ENCODE measurements at regions not wholly inside any gene's neighbourhood (a gene's known extent, or its start where the extent isn't known, plus 50 kb on each side); places are given as distances from the start of the nearest gene placed in this dataset.
"Not testable (repeated sequence)": the region's sequence is repeated elsewhere in the genome, so short reads cannot be mapped to it uniquely, and the experiment has no call there.

DNA sequence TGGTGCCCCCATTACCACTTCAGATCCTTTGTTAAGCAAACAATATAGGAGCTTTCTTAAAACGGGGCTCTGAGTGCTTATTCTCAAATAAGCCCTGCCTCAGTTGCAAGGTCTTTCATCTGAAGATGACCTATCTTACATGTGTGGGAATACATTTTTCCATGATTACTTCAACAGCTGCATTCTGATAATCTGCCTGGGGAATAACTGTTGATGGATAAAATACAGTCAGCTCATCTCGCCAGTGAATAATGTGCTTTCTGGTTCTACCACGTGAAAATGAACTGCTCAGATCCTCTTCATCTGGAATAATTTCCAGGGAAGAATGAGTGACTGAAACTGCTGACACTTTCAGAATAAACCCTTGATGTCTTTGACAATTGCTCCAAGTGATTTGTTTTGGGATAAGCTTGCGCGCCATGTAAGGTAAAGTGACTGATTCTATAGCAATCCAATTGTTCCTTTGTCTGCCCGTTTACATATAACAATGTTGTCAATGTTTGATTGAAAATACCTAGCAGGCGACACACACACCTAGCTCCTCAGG, 161.3 kb downstream of the RTL9 start:
- Histone ChIP-seq H3K27me3 (no peaks in the 10 kb centered on the region), H3K4me3 (no peak overlapping the region), H3K9me3 (no peaks in the 10 kb centered on the region), H3K4me1 (no peaks in the 10 kb centered on the region), H3K36me3 (no peaks in the 10 kb centered on the region), H3K27ac (no peak overlapping the region)
- ATAC-seq (no peak), DNase-seq (no peak)
- in situ Hi-C loops (cut with MboI; ENCODE audit: low sequenced_read_pairs in 4 of 4): no loop called here
- no peak for TF ChIP-seq POLR2A (IDR thresholded peaks at IDR 0.05)
- TF ChIP-seq, protein P1, sequence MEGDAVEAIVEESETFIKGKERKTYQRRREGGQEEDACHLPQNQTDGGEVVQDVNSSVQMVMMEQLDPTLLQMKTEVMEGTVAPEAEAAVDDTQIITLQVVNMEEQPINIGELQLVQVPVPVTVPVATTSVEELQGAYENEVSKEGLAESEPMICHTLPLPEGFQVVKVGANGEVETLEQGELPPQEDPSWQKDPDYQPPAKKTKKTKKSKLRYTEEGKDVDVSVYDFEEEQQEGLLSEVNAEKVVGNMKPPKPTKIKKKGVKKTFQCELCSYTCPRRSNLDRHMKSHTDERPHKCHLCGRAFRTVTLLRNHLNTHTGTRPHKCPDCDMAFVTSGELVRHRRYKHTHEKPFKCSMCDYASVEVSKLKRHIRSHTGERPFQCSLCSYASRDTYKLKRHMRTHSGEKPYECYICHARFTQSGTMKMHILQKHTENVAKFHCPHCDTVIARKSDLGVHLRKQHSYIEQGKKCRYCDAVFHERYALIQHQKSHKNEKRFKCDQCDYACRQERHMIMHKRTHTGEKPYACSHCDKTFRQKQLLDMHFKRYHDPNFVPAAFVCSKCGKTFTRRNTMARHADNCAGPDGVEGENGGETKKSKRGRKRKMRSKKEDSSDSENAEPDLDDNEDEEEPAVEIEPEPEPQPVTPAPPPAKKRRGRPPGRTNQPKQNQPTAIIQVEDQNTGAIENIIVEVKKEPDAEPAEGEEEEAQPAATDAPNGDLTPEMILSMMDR (IDR thresholded peaks at IDR 0.05 in 4 of 5, conservative IDR thresholded peaks at IDR 0.05 in 1 of 5): no peak
- intact Hi-C loops (cut with DNase I; ENCODE audit: low total_unique reads): no loop called here

GRCh38 chrX:110520652-110521051, 162.0 kb downstream of the RTL9 start:
- ATAC-seq; H3K27ac ChIP-seq; H3K36me3 ChIP-seq; H3K4me1 ChIP-seq; H3K4me3 ChIP-seq; H3K27me3 ChIP-seq; in situ Hi-C loops (cut with MboI; ENCODE audit: low sequenced_read_pairs in 4 of 4); intact Hi-C loops (cut with DNase I; ENCODE audit: low total_unique reads); DNase-seq; H3K9me3 ChIP-seq: not testable (repeated sequence)

- no peak overlapping the region for H3K4me3 ChIP-seq
- H3K9me3 ChIP-seq: no peaks in the 10 kb centered on the region
- ATAC-seq (no peak), DNase-seq (no peak)
- H3K36me3 ChIP-seq: no peaks in the 10 kb centered on the region
- TF ChIP-seq, protein P1 (IDR thresholded peaks at IDR 0.05 in 4 of 5, conservative IDR thresholded peaks at IDR 0.05 in 1 of 5): no peak
- TF ChIP-seq POLR2A (IDR thresholded peaks at IDR 0.05): no peak
- no peaks in the 10 kb centered on the region for H3K27me3 ChIP-seq
- H3K27ac ChIP-seq: no peak overlapping the region
- intact Hi-C loops (cut with DNase I; ENCODE audit: low total_unique reads) (no loop called here), in situ Hi-C loops (cut with MboI; ENCODE audit: low sequenced_read_pairs in 4 of 4) (no loop called here)
- no peaks in the 10 kb centered on the region for H3K4me1 ChIP-seq
Observed at GRCh38 chrX:110531873-110532580, 173.4 kb downstream of the RTL9 start.

DNA sequence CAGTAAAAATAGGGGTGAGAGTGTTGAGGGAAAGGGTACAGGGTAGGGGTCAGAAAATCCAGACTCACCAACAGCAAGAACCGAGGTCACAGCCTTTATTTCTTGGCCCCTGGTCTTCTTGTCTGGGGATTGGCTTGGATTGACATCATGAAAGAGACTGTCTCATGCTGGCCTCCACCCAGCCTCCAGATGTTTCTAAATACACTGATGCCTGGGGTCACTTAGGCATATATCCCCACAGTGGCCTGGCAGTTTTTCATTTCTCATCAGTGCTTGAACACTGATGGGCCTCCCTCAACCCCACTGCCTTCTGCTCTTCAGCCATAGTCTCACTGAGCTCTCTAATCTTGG, 173.9 kb downstream of the RTL9 start:
- no peaks in the 10 kb centered on the region for H3K9me3 ChIP-seq
- H3K27me3 ChIP-seq: no peaks in the 10 kb centered on the region
- TF ChIP-seq, protein P1 (IDR thresholded peaks at IDR 0.05 in 4 of 5, conservative IDR thresholded peaks at IDR 0.05 in 1 of 5): no peak
- intact Hi-C loops (cut with DNase I; ENCODE audit: low total_unique reads): no loop called here
- ATAC-seq: no peak
- no peak for DNase-seq
- H3K27ac ChIP-seq: no peak overlapping the region
- H3K4me1 ChIP-seq: no peaks in the 10 kb centered on the region
- no peaks in the 10 kb centered on the region for H3K36me3 ChIP-seq
- in situ Hi-C loops (cut with MboI; ENCODE audit: low sequenced_read_pairs in 4 of 4): no loop called here
- no peak overlapping the region for H3K4me3 ChIP-seq

GRCh38 chrX:110536816-110537215, 178.2 kb downstream of the RTL9 start:
- no peaks in the 10 kb centered on the region for H3K4me1 ChIP-seq
- no peak overlapping the region for H3K4me3 ChIP-seq
- no peaks in the 10 kb centered on the region for H3K9me3 ChIP-seq
- DNase-seq (no peak), ATAC-seq (no peak)
- H3K36me3 ChIP-seq: no peaks in the 10 kb centered on the region
- no peaks in the 10 kb centered on the region for H3K27me3 ChIP-seq
- no peak overlapping the region for H3K27ac ChIP-seq
- intact Hi-C loops (cut with DNase I; ENCODE audit: low total_unique reads): no loop called here
- TF ChIP-seq, protein P1 (IDR thresholded peaks at IDR 0.05 in 4 of 5, conservative IDR thresholded peaks at IDR 0.05 in 1 of 5): no peak
- no peak for TF ChIP-seq POLR2A (IDR thresholded peaks at IDR 0.05)
- in situ Hi-C loops (cut with MboI; ENCODE audit: low sequenced_read_pairs in 4 of 4): no loop called here
